AG09309 (cell line): ENCODE measurements at regions not wholly inside any gene's neighbourhood (a gene's known extent, or its start where the extent isn't known, plus 50 kb on each side); places are given as distances from the start of the nearest gene placed in this dataset.
"Not testable (repeated sequence)": the region's sequence is repeated elsewhere in the genome, so short reads cannot be mapped to it uniquely, and the experiment has no call there.

Experiments used
- DNase-seq: peaks from one replicate; pipeline ENCODE4 v3.0.0-alpha.2; 2010; ENCODE audit warnings: low read depth
- H3K4me3 ChIP-seq: 2 replicates; pipeline ENCODE4 v1.5.1; 2011; ENCODE audit warnings: mild to moderate bottlenecking, low read depth, low read length, moderate library complexity; ENCODE audit not compliant: control insufficient read depth
- TF ChIP-seq, protein P1 (sequence below): IDR thresholded peaks from 2 replicates; pipeline ENCODE4 v1.5.1; 2011; ENCODE audit warnings: mild to moderate bottlenecking, low read depth, low read length, inconsistent platforms; ENCODE audit not compliant: insufficient read depth, control insufficient read depth; ENCODE audit errors: missing control alignments

DNA sequence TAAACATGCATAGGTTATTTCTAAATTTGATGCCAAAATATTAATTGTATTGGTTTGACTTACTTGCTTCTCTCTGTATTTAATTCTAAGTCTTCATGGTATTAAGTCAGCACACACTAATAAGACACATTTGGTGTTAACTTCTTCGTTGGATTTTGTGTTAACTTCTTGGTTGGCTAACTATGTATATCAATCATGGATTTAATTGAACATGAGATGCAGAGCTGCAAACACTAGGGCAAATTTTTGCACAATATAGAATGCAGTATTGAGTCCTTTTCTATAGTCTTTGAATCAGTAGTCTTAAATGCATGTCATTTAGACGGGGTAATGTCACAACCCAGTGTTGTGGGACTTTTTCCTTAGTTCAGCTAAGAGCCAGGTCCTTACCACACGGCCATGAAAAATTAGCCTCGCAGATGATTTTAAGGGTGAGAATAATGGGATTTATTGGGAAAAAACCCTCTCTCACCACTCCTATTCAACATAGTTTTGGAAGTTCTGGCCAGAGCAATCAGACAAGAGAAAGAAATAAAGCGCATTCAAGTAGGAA, 142.9 kb upstream of the TRIM24 start:
- TF ChIP-seq, protein P1, sequence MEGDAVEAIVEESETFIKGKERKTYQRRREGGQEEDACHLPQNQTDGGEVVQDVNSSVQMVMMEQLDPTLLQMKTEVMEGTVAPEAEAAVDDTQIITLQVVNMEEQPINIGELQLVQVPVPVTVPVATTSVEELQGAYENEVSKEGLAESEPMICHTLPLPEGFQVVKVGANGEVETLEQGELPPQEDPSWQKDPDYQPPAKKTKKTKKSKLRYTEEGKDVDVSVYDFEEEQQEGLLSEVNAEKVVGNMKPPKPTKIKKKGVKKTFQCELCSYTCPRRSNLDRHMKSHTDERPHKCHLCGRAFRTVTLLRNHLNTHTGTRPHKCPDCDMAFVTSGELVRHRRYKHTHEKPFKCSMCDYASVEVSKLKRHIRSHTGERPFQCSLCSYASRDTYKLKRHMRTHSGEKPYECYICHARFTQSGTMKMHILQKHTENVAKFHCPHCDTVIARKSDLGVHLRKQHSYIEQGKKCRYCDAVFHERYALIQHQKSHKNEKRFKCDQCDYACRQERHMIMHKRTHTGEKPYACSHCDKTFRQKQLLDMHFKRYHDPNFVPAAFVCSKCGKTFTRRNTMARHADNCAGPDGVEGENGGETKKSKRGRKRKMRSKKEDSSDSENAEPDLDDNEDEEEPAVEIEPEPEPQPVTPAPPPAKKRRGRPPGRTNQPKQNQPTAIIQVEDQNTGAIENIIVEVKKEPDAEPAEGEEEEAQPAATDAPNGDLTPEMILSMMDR: no peak
- DNase-seq: no peak
- H3K4me3 ChIP-seq: no peak overlapping the region

DNA sequence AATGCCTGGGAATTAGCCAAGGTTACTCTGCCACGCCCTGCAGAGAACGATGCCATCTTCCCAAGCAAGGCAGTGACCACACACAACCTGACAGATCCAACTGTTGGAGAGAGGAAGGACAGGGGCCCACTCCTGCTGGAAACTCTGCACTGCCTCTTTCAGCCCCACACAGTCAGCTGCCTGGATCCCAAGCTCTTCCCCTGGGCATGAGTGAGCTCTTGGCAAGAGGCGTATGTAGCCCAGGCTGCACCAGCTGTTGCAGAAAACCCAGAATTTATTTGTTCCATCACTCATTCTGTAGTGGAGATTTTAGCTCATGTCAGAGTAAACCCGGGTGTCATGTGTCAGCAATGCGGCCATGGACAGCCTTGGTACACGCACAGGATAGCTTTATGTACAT, 135.1 kb upstream of the TRIM24 start:
- DNase-seq: no peak
- TF ChIP-seq, protein P1: no peak
- no peak overlapping the region for H3K4me3 ChIP-seq

DNA sequence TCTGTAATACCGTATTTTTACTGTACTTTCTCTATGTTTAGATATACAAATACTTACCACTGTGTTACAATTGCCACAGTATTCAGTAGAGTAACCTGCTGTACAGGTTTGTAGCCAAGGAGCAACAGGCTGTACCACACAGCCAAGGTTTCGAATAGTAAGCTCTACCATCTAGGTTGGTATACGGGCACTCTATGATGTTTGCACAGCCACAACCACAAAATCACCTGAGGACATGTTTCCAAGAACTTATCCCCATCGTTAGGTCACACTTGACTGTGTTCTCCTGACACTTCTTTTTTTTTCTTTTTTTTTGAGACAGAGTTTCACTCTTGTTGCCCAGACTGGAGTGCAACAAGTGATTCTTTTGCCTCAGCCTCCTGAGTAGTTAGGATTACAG, 134.6 kb upstream of the TRIM24 start:
- DNase-seq: no peak
- TF ChIP-seq, protein P1: no peak
- H3K4me3 ChIP-seq: no peak overlapping the region

DNA sequence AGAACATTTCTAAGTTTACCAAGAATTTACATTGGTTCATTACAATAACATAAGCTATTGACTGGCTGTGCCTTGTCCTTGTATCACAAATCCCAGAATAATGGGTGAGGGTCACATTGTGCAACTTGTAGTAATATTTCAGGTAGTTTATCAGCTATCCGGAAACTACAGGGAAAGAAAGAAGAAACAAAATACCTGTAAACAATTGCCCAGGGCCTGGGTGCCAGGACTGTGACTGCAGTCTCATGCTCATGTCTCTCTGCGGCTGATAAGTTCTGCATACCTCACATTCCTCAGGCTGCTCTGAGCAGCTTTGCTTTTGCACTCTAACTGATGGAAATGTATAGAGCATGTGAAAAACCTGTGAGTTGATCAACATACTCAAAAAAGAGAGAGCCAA, 131.8 kb upstream of the TRIM24 start:
- TF ChIP-seq, protein P1: no peak
- DNase-seq: no peak
- H3K4me3 ChIP-seq: no peak overlapping the region

DNA sequence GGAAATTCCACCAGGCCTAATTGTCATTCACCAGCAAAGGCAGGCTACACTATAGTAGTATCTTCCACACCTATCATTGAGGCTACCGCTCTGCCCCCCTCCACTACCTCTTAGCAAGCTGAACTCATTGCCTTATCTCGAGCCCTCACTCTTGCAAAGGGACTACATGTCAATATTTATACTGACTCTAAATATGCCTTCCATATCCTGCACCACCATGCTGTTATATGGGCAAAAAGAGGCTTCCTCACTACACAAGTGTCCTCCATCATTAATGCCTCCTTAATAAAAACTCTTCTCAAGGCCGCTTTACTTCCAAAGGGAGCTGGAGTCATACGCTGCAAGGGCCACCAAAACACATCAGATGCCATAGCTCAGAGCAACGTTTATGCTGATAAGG, 127.2 kb upstream of the TRIM24 start:
- DNase-seq, H3K4me3 ChIP-seq: not testable (repeated sequence)

DNA sequence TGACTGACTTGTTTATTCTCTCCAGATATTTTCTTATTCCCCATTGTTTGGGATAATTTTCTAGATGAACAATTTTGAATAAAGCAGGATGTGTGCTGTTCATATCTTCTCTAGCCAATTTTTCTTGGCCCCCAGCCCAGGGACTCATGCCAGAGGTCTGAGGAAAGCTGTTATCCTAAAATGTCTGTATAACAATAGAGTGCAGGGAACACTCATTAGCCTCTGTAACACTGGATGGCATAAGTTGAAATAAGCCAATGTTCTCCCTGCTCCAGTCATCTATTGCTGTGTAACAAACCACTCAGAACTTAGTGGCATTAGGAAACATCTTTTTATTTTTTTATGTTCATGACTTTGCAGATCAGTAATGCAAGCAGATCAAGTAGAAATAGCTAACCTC, 121.7 kb upstream of the TRIM24 start:
- H3K4me3 ChIP-seq: no peak overlapping the region
- TF ChIP-seq, protein P1: no peak
- no peak for DNase-seq

DNA sequence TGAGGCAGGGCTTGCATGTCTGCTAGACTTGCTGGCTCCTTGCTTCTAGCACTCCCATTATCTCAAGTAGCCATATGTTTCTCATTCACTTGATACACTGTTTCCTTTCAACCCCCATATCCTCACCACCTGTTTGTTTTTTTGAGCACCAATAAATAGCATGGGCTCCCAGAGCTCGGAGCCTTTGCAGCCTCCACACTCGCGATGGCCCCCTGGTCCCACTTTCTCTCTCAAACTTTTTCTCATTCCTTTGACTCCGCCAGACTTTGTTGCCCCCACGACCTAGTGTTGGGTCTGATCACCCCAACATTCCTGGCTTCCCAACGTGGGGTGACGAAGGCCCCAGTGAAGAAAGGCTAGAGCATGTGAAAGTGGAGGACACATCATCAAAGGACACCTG, 120.8 kb upstream of the TRIM24 start:
- not testable (repeated sequence) for H3K4me3 ChIP-seq, DNase-seq

DNA sequence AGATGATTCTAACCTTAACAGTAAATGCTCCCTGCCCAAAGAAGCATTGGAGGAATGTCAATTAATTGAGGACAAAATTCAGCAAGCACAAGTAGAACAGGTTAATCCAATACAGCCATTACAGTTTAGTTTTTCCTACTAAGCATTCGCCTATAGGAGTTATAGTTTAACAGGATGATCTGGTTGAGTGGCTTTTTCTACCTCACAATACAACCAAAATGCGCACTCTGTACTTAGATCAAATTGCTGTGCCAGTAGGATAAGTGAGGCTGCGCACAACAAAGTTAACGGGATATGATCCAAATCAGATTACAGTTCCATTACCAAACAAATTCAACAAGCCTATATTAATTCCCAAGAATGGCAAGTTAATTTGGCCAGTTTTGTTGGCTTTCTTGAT, 117.1 kb upstream of the TRIM24 start:
- TF ChIP-seq, protein P1: no peak
- no peak for DNase-seq
- no peak overlapping the region for H3K4me3 ChIP-seq
